ENCODE measurements at regions not wholly inside any gene's neighbourhood (a gene's known extent, or its start where the extent isn't known, plus 50 kb on each side); places are given as distances from the start of the nearest gene placed in this dataset.
"Not testable (repeated sequence)": the region's sequence is repeated elsewhere in the genome, so short reads cannot be mapped to it uniquely, and the experiment has no call there.

GRCh38 chr20:58033026-58033536 is 195.4 kb downstream of the ANKRD60 start:
- DNase-seq, result no peak

- DNase-seq, result no peak
These were observed 195.9 kb downstream of the ANKRD60 start for GRCh38 chr20:58032599-58032998.

- DNase-seq, result not testable (repeated sequence)
These were observed 197.1 kb downstream of the ANKRD60 start for GRCh38 chr20:58031350-58031749.

- no peak for DNase-seq
These were observed 200.3 kb downstream of the ANKRD60 start for GRCh38 chr20:58028123-58028522.

- DNase-seq, result no peak
These were observed 202.1 kb downstream of the ANKRD60 start for GRCh38 chr20:58026361-58026760.

GRCh38 chr20:58025233-58025632 is 203.2 kb downstream of the ANKRD60 start:
- no peak for DNase-seq

- DNase-seq, result no peak
These were observed 204.2 kb downstream of the ANKRD60 start for GRCh38 chr20:58024241-58024721.

- DNase-seq, result no peak
These were observed 204.7 kb downstream of the ANKRD60 start for GRCh38 chr20:58023781-58024180.

- DNase-seq, result no peak
These were observed 205.1 kb downstream of the ANKRD60 start for GRCh38 chr20:58023346-58023745.

GRCh38 chr20:58022711-58023110 is 205.7 kb downstream of the ANKRD60 start:
- DNase-seq, result no peak

GRCh38 chr20:58021481-58021880 is 207.0 kb downstream of the ANKRD60 start:
- no peak for DNase-seq

GRCh38 chr20:58020656-58021454 is 207.6 kb downstream of the ANKRD60 start:
- DNase-seq, result no peak

GRCh38 chr20:58019850-58020625 is 208.4 kb downstream of the ANKRD60 start:
- no peak for DNase-seq

- DNase-seq, result no peak
These were observed 209.2 kb downstream of the ANKRD60 start for GRCh38 chr20:58019027-58019849.

GRCh38 chr20:58018590-58018989 is 209.9 kb downstream of the ANKRD60 start:
- DNase-seq, result no peak

GRCh38 chr20:58017970-58018530 is 210.4 kb downstream of the ANKRD60 start:
- no peak for DNase-seq

GRCh38 chr20:58017231-58017969 is 211.1 kb downstream of the ANKRD60 start:
- DNase-seq, result no peak

GRCh38 chr20:58016779-58017178 is 211.7 kb downstream of the ANKRD60 start:
- DNase-seq, result no peak

GRCh38 chr20:58014628-58015315 is 213.7 kb downstream of the ANKRD60 start:
- peak; percentile 21 for DNase-seq

GRCh38 chr20:58012731-58013510 is 215.5 kb downstream of the ANKRD60 start:
- no peak for DNase-seq

Measured in CD4-positive, alpha-beta T cell treated with Interleukin-4 for 4 hours (primary cell).